ENCODE measurements at regions not wholly inside any gene's neighbourhood (a gene's known extent, or its start where the extent isn't known, plus 50 kb on each side); places are given as distances from the start of the nearest gene placed in this dataset.

GRCh38 chr9:81171689-81172088, 517.7 kb downstream of the TLE1 start:
- no CpG with 5 or more reads among the region's 2 CpGs for WGBS (ENCODE audit: extremely low coverage, insufficient read length, low lambda C conversion rate)
- Mint-ChIP-seq H3K4me3 (no peak overlapping the region), H3K4me1 (no peaks in the 10 kb centered on the region), H3K27me3 (ENCODE audit: low read depth) (no peaks in the 10 kb centered on the region), H3K9me3 (peaks cover 11 to 12% of the 10 kb centered on the region in 2 experiments; a peak in 4 of 5 replicates), H3K36me3 (ENCODE audit: insufficient read depth in 1 of 3, low read depth in 3 of 3) (peaks cover 0 to 11% (median 0%) of the 10 kb centered on the region in 3 experiments; a peak in 2 of 7 replicates), H3K27ac (no peak overlapping the region)
- Histone ChIP-seq H2BK5ac (ENCODE audit: insufficient read length, low read length) (no peak overlapping the region), H2BK15ac (ENCODE audit: low read depth, low read length) (no peak overlapping the region), H3K9me3 (ENCODE audit: control insufficient read depth, low read depth, low read length) (no peaks in the 10 kb centered on the region), H2BK20ac (ENCODE audit: low read depth, low read length, poor library complexity, severe bottlenecking) (no peak overlapping the region), H3K4ac (ENCODE audit: low read depth, low read length) (no peak overlapping the region), H2BK12ac (ENCODE audit: insufficient read length, low read depth, low read length) (no peak overlapping the region), H2AK5ac (ENCODE audit: insufficient read length, low read length) (no peak overlapping the region), H3K9ac (ENCODE audit: extremely low read depth, insufficient read length, low read length) (no peak overlapping the region), H3K23me2 (ENCODE audit: insufficient read length, low read depth, low read length, poor library complexity, severe bottlenecking) (no peaks in the 10 kb centered on the region), H3K4me2 (ENCODE audit: insufficient read depth, insufficient read length, low read length) (no peak overlapping the region), H4K20me1 (ENCODE audit: control insufficient read depth, insufficient read depth, insufficient read length) (no peaks in the 10 kb centered on the region), H4K8ac (replicated peaks; ENCODE audit: insufficient read length, low read depth, low read length) (no peak overlapping the region), H2AFZ (ENCODE audit: low read length) (no peak overlapping the region), H4K5ac (ENCODE audit: insufficient read length, low read depth, low read length) (no peak overlapping the region), H3K14ac (ENCODE audit: insufficient read depth, low read length) (no peak overlapping the region), H3T11ph (ENCODE audit: low read length) (no peak overlapping the region), H4K91ac (ENCODE audit: insufficient read length, low read depth, low read length) (no peak overlapping the region), H3K56ac (ENCODE audit: insufficient read length, low read depth, low read length) (no peak overlapping the region), H3K4me1 (ENCODE audit: insufficient read depth, low read length) (no peaks in the 10 kb centered on the region), H3K18ac (ENCODE audit: insufficient read length, low read depth, low read length) (no peak overlapping the region), H3K79me2 (ENCODE audit: insufficient read depth, low read length) (no peaks in the 10 kb centered on the region), H3K79me1 (ENCODE audit: insufficient read depth, low read depth, low read length, poor library complexity, severe bottlenecking) (no peaks in the 10 kb centered on the region), H3K23ac (ENCODE audit: insufficient read length, low read depth, low read length) (no peak overlapping the region), H2BK120ac (ENCODE audit: low read depth, low read length, poor library complexity, severe bottlenecking) (no peak overlapping the region), H3K27ac (ENCODE audit: insufficient read length, low read depth, low read length) (no peak overlapping the region), H3K27me3 (ENCODE audit: insufficient read depth, low read length) (no peaks in the 10 kb centered on the region)
- DNase-seq = no peak
- TF ChIP-seq CTCF (conservative IDR thresholded peaks at IDR 0.05) = no peak

All from H9 (cell line).